ENCODE measurements at regions not wholly inside any gene's neighbourhood (a gene's known extent, or its start where the extent isn't known, plus 50 kb on each side); places are given as distances from the start of the nearest gene placed in this dataset.

DNA sequence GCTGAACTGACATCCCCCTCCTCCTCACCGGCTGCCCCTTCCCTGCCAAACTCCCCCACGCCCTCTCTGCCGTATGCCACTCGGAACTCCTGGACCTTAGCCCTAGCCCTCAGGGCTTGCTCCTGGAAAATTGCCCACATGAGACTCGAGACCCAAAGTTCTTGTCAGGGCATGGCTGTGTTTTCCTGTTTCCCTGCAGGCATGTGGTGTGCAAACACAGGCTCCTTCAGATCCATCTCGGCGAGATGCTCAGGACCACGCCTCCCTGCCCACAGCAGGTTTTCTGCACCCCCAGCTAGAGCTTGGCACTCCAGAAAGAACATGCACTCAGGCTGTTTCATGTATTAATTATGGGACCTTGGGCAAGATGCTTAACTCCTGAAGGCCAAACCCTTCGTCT is 1480.4 kb downstream of the BRD1 start:
- no peak for DNase-seq (ENCODE audit: extremely low read depth, low read depth)
- TF ChIP-seq, protein P1, sequence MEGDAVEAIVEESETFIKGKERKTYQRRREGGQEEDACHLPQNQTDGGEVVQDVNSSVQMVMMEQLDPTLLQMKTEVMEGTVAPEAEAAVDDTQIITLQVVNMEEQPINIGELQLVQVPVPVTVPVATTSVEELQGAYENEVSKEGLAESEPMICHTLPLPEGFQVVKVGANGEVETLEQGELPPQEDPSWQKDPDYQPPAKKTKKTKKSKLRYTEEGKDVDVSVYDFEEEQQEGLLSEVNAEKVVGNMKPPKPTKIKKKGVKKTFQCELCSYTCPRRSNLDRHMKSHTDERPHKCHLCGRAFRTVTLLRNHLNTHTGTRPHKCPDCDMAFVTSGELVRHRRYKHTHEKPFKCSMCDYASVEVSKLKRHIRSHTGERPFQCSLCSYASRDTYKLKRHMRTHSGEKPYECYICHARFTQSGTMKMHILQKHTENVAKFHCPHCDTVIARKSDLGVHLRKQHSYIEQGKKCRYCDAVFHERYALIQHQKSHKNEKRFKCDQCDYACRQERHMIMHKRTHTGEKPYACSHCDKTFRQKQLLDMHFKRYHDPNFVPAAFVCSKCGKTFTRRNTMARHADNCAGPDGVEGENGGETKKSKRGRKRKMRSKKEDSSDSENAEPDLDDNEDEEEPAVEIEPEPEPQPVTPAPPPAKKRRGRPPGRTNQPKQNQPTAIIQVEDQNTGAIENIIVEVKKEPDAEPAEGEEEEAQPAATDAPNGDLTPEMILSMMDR (IDR thresholded peaks at IDR 0.05; ENCODE audit: low read depth, low read length) = no peak

GRCh38 chr22:48346911-48347310 is 1480.8 kb downstream of the BRD1 start:
- TF ChIP-seq, protein P1 (IDR thresholded peaks at IDR 0.05; ENCODE audit: low read depth, low read length) = no peak
- no peak for DNase-seq (ENCODE audit: extremely low read depth, low read depth)

- TF ChIP-seq, protein P1 (IDR thresholded peaks at IDR 0.05; ENCODE audit: low read depth, low read length) = no peak
- no peak for DNase-seq (ENCODE audit: extremely low read depth, low read depth)
Observed at GRCh38 chr22:48346311-48346710, 1481.4 kb downstream of the BRD1 start.

- TF ChIP-seq, protein P1 (IDR thresholded peaks at IDR 0.05; ENCODE audit: low read depth, low read length) = no peak
Observed at GRCh38 chr22:48345631-48346030, 1482.0 kb downstream of the BRD1 start.

DNA sequence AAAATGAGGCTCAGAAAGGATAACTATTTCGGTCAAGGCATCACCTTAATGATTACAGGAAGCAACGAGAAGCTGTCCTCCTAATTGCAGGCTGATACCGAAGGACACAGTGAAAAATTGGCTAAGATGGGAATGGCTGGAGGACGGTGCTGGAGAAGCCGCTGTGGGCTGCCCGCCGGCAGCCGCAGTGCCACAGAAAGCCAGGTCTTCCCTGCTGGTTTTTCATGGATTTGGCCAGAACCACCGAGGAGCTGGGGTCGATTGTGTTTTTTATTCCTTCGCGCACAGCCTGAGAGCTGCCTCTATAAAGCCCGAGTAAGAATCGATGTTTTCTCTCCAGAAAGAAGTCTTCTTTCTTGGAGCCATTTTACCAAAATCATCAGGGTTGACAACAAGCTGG is 1484.2 kb downstream of the BRD1 start:
- no peak for DNase-seq (ENCODE audit: extremely low read depth, low read depth)
- TF ChIP-seq, protein P1 (IDR thresholded peaks at IDR 0.05; ENCODE audit: low read depth, low read length) = no peak

More at GRCh38 chr22:48345631-48346030, 1482.0 kb downstream of the BRD1 start:
- no peak for DNase-seq (ENCODE audit: extremely low read depth, low read depth)

GRCh38 chr22:48342732-48343131 is 1484.9 kb downstream of the BRD1 start:
- TF ChIP-seq, protein P1 (IDR thresholded peaks at IDR 0.05; ENCODE audit: low read depth, low read length) = no peak
- DNase-seq (ENCODE audit: extremely low read depth, low read depth) = no peak

- TF ChIP-seq, protein P1 (IDR thresholded peaks at IDR 0.05; ENCODE audit: low read depth, low read length) = no peak
- DNase-seq (ENCODE audit: extremely low read depth, low read depth) = no peak
Observed at GRCh38 chr22:48342016-48342415, 1485.7 kb downstream of the BRD1 start.
